ENCODE measurements at regions not wholly inside any gene's neighbourhood (a gene's known extent, or its start where the extent isn't known, plus 50 kb on each side); places are given as distances from the start of the nearest gene placed in this dataset.

DNA sequence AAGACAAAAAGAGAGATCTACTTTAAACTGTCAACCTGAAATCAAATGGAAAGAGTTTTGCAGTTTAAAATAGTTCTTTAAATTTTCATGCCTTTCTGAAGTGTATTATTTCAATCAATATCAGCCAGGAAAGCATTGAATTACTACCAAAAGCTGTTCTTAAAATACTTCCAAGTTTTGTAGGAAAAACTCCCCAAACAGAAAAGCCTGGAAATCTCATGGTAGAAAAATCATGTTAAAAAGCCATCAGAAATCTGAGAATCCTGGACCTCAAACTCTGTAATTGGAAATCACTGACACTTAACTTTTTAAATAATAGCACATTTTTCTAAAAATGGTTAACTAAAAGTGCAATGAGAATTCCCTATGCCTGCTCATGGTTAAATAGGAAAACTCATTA is 63.3 kb upstream of the CNTNAP4 start:
- H3K4me1 ChIP-seq (ENCODE audit: control insufficient read depth in 1 of 2, insufficient read depth in 2 of 2, low read length in 2 of 2): no peaks in the 10 kb centered on the region
- no peaks in the 10 kb centered on the region for H3K36me3 ChIP-seq (ENCODE audit: control insufficient read depth in 1 of 2, insufficient read depth in 2 of 2, low read length in 2 of 2)
- no peak overlapping the region for H3K4me3 ChIP-seq (ENCODE audit: low read depth in 1 of 2, low read length in 2 of 2)
- no peak overlapping the region for H3K27ac ChIP-seq (ENCODE audit: low read length)
- H3K9me3 ChIP-seq (ENCODE audit: control insufficient read depth in 1 of 2, low read length in 2 of 2): peaks cover 0 to 14% of the 10 kb centered on the region in 2 donors
- no peaks in the 10 kb centered on the region for H3K27me3 ChIP-seq (ENCODE audit: low read depth, low read length)

GRCh38 chr16:76214856-76215255 is 62.3 kb upstream of the CNTNAP4 start:
- H3K4me3 ChIP-seq (ENCODE audit: low read depth in 1 of 2, low read length in 2 of 2): no peak overlapping the region
- H3K9me3 ChIP-seq (ENCODE audit: control insufficient read depth in 1 of 2, low read length in 2 of 2): peaks cover 0 to 14% of the 10 kb centered on the region in 2 donors
- no peaks in the 10 kb centered on the region for H3K36me3 ChIP-seq (ENCODE audit: control insufficient read depth in 1 of 2, insufficient read depth in 2 of 2, low read length in 2 of 2)
- no peaks in the 10 kb centered on the region for H3K4me1 ChIP-seq (ENCODE audit: control insufficient read depth in 1 of 2, insufficient read depth in 2 of 2, low read length in 2 of 2)
- H3K27ac ChIP-seq (ENCODE audit: low read length): no peak overlapping the region
- no peaks in the 10 kb centered on the region for H3K27me3 ChIP-seq (ENCODE audit: low read depth, low read length)

DNA sequence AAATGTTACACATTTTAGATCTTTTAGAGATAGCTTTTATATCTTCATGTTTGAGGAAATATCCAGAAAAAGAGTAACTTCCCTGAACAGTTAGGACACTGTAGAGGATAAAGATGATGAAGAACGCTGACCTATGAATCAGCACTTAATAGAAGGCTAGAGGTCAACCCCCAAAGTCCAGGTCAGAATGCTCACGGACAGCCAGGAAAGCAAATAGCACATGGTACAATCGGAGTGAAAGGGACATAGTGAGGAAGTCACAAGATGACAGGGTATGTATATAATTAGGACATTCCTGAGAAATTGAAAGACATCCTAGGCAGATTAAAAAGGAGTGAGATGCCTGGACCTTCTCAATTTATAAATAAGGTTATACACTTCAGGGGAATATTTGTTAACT is 55.1 kb upstream of the CNTNAP4 start:
- Histone ChIP-seq H3K27ac (ENCODE audit: low read length) (no peak overlapping the region), H3K36me3 (ENCODE audit: control insufficient read depth in 1 of 2, insufficient read depth in 2 of 2, low read length in 2 of 2) (no peaks in the 10 kb centered on the region), H3K27me3 (ENCODE audit: low read depth, low read length) (no peaks in the 10 kb centered on the region)

GRCh38 chr16:76222853-76223252 is 54.3 kb upstream of the CNTNAP4 start:
- H3K27ac ChIP-seq (ENCODE audit: low read length): no peak overlapping the region
- H3K9me3 ChIP-seq (ENCODE audit: control insufficient read depth in 1 of 2, low read length in 2 of 2): no peaks in the 10 kb centered on the region
- H3K36me3 ChIP-seq (ENCODE audit: control insufficient read depth in 1 of 2, insufficient read depth in 2 of 2, low read length in 2 of 2): no peaks in the 10 kb centered on the region
- no peaks in the 10 kb centered on the region for H3K27me3 ChIP-seq (ENCODE audit: low read depth, low read length)
- no peaks in the 10 kb centered on the region for H3K4me1 ChIP-seq (ENCODE audit: control insufficient read depth in 1 of 2, insufficient read depth in 2 of 2, low read length in 2 of 2)
- no peak overlapping the region for H3K4me3 ChIP-seq (ENCODE audit: low read depth in 1 of 2, low read length in 2 of 2)

More for the DNA sequence above, 55.1 kb upstream of the CNTNAP4 start:
- Histone ChIP-seq H3K4me1 (ENCODE audit: control insufficient read depth in 1 of 2, insufficient read depth in 2 of 2, low read length in 2 of 2) (no peaks in the 10 kb centered on the region), H3K9me3 (ENCODE audit: control insufficient read depth in 1 of 2, low read length in 2 of 2) (no peaks in the 10 kb centered on the region), H3K4me3 (ENCODE audit: low read depth in 1 of 2, low read length in 2 of 2) (no peak overlapping the region)

DNA sequence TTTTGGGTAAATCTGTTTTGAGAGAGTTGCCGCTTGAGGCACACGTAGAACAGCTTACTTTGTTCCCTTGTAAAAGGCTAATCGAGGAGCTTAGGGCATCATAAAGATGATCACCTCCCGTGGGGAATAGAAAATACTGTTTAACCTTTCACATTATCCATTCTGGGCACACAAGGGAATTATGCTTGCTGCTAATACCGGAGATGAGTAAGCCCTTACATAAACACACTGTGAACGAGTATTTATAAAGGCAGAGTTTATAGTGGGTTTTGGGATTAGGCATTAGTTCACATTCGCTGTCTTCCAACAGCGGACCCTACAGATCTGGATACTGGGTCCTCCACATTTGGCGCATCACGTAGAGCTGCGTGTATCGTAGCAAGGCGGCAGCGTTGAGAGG is 51.2 kb upstream of the CNTNAP4 start:
- no peaks in the 10 kb centered on the region for H3K9me3 ChIP-seq (ENCODE audit: control insufficient read depth in 1 of 2, low read length in 2 of 2)
- no peaks in the 10 kb centered on the region for H3K36me3 ChIP-seq (ENCODE audit: control insufficient read depth in 1 of 2, insufficient read depth in 2 of 2, low read length in 2 of 2)
- no peak overlapping the region for H3K27ac ChIP-seq (ENCODE audit: low read length)
- H3K4me1 ChIP-seq (ENCODE audit: control insufficient read depth in 1 of 2, insufficient read depth in 2 of 2, low read length in 2 of 2): no peaks in the 10 kb centered on the region
- H3K27me3 ChIP-seq (ENCODE audit: low read depth, low read length): no peaks in the 10 kb centered on the region
- H3K4me3 ChIP-seq (ENCODE audit: low read depth in 1 of 2, low read length in 2 of 2): no peak overlapping the region

- Histone ChIP-seq H3K4me3 (ENCODE audit: low read depth in 1 of 2, low read length in 2 of 2) (no peak overlapping the region), H3K9me3 (ENCODE audit: control insufficient read depth in 1 of 2, low read length in 2 of 2) (no peaks in the 10 kb centered on the region), H3K27ac (ENCODE audit: low read length) (no peak overlapping the region)
These were observed 50.7 kb upstream of the CNTNAP4 start for GRCh38 chr16:76226481-76226880.

More at GRCh38 chr16:76226481-76226880, 50.7 kb upstream of the CNTNAP4 start:
- Histone ChIP-seq H3K4me1 (ENCODE audit: control insufficient read depth in 1 of 2, insufficient read depth in 2 of 2, low read length in 2 of 2) (no peaks in the 10 kb centered on the region), H3K36me3 (ENCODE audit: control insufficient read depth in 1 of 2, insufficient read depth in 2 of 2, low read length in 2 of 2) (no peaks in the 10 kb centered on the region), H3K27me3 (ENCODE audit: low read depth, low read length) (no peaks in the 10 kb centered on the region)
